ENCODE measurements at regions not wholly inside any gene's neighbourhood (a gene's known extent, or its start where the extent isn't known, plus 50 kb on each side); places are given as distances from the start of the nearest gene placed in this dataset.

DNA sequence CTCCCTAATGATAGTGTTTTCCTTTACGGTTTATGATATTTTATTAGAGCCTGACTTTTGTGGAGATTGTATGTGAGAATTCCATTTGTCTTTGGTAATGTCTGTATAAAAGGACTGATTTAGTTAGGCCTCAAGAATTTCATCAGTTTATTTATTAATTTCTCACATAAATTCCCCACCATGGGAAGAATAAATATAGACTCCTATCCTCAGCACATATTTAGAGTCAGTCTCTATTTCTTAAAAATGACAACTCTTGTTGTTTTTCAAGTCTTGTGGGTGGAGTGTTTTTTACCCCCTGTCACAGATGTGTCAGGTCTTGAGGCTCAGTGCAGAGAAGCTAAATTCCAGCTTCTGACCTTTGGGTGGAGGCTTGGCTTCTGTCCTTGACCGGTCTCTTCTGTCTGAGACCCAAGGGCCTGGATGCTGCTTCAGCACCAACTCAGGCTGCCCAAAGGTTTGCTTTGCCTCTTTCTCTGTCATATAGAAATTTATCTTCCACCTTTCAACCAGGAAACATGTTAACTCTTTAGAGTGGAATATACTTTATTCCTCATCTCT lies 117.3 kb upstream of the INHBA start:
- H3K36me3 ChIP-seq (ENCODE audit: control insufficient read depth in 2 of 2, extremely low read depth in 1 of 2, insufficient read depth in 2 of 2, low read length in 2 of 2): no peaks in the 10 kb centered on the region
- no peaks in the 10 kb centered on the region for H3K79me2 ChIP-seq (ENCODE audit: control insufficient read depth, insufficient read depth, low read length)
- FAIRE-seq (no peak), DNase-seq (ENCODE audit: low read depth, low spot score) (no peak)
- no peaks in the 10 kb centered on the region for H3K9me3 ChIP-seq (ENCODE audit: control insufficient read depth, low read depth, low read length)
- dilution Hi-C loops (cut with MboI; ENCODE audit: extremely low pct_ligation_motif_present, low sequenced_read_pairs): no loop called here
- no peaks in the 10 kb centered on the region for H3K9me1 ChIP-seq (ENCODE audit: control insufficient read depth, extremely low read depth, insufficient read depth, low read length)
- no peaks in the 10 kb centered on the region for H4K20me1 ChIP-seq (ENCODE audit: control insufficient read depth, extremely low read depth, insufficient read depth, low read length)
- no peak overlapping the region for H3K9ac ChIP-seq (ENCODE audit: control insufficient read depth, extremely low read depth, insufficient read depth, low read length)
- H3K4me1 ChIP-seq (ENCODE audit: control insufficient read depth, extremely low read depth, insufficient read depth, low read length): peaks cover 7% of the 10 kb centered on the region
- no peak overlapping the region for H3K4me3 ChIP-seq (ENCODE audit: control insufficient read depth in 2 of 3, extremely low read depth in 1 of 3, insufficient read depth in 2 of 3, low read depth in 1 of 3, low read length in 3 of 3)
- H2AFZ ChIP-seq (ENCODE audit: control insufficient read depth, low read length): no peak overlapping the region
- TF ChIP-seq, protein P1, sequence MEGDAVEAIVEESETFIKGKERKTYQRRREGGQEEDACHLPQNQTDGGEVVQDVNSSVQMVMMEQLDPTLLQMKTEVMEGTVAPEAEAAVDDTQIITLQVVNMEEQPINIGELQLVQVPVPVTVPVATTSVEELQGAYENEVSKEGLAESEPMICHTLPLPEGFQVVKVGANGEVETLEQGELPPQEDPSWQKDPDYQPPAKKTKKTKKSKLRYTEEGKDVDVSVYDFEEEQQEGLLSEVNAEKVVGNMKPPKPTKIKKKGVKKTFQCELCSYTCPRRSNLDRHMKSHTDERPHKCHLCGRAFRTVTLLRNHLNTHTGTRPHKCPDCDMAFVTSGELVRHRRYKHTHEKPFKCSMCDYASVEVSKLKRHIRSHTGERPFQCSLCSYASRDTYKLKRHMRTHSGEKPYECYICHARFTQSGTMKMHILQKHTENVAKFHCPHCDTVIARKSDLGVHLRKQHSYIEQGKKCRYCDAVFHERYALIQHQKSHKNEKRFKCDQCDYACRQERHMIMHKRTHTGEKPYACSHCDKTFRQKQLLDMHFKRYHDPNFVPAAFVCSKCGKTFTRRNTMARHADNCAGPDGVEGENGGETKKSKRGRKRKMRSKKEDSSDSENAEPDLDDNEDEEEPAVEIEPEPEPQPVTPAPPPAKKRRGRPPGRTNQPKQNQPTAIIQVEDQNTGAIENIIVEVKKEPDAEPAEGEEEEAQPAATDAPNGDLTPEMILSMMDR (optimal IDR thresholded peaks at IDR 0.05 in 1 of 3, IDR thresholded peaks at IDR 0.05 in 1 of 3, conservative IDR thresholded peaks at IDR 0.05 in 1 of 3; ENCODE audit: extremely low read depth in 1 of 3, insufficient read depth in 2 of 3, low read length in 3 of 3): no peak
- TF ChIP-seq EZH2 (IDR thresholded peaks at IDR 0.05; ENCODE audit: low read length): no peak
- H3K27ac ChIP-seq (ENCODE audit: control insufficient read depth, insufficient read depth, low read length): no peak overlapping the region
- no peak overlapping the region for H3K4me2 ChIP-seq (ENCODE audit: control insufficient read depth, extremely low read depth, insufficient read depth, low read depth, low read length)
- H3K27me3 ChIP-seq (ENCODE audit: control insufficient read depth, extremely low read depth, insufficient read depth, low read length): peaks cover 4% of the 10 kb centered on the region

DNA sequence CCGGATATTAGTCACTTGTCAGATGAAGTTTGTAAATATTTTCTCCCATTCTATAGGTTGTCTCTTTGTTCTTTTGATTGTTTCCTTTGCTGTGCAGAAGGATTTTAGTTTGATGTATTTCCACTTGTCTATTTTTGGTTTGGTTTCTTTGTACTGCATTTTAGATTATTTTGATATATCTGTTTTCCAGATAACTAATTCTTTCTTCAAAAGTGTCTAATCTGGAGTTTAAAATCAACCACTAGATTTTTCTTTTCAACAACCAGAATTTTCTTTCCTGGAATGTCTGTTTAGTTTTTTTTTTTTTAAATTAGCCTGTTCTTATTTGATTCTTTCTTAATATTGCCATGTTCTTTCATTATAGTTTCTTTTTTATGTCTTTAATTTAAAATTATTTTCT lies 116.8 kb upstream of the INHBA start:
- TF ChIP-seq, protein P1 (optimal IDR thresholded peaks at IDR 0.05 in 1 of 3, IDR thresholded peaks at IDR 0.05 in 1 of 3, conservative IDR thresholded peaks at IDR 0.05 in 1 of 3; ENCODE audit: extremely low read depth in 1 of 3, insufficient read depth in 2 of 3, low read length in 3 of 3): no peak
- no peak for TF ChIP-seq EZH2 (IDR thresholded peaks at IDR 0.05; ENCODE audit: low read length)
- Histone ChIP-seq H3K9me3 (ENCODE audit: control insufficient read depth, low read depth, low read length) (no peaks in the 10 kb centered on the region), H3K27ac (ENCODE audit: control insufficient read depth, insufficient read depth, low read length) (no peak overlapping the region), H3K36me3 (ENCODE audit: control insufficient read depth in 2 of 2, extremely low read depth in 1 of 2, insufficient read depth in 2 of 2, low read length in 2 of 2) (no peaks in the 10 kb centered on the region), H3K9me1 (ENCODE audit: control insufficient read depth, extremely low read depth, insufficient read depth, low read length) (no peaks in the 10 kb centered on the region), H3K4me1 (ENCODE audit: control insufficient read depth, extremely low read depth, insufficient read depth, low read length) (peaks cover 7% of the 10 kb centered on the region), H3K9ac (ENCODE audit: control insufficient read depth, extremely low read depth, insufficient read depth, low read length) (no peak overlapping the region), H3K27me3 (ENCODE audit: control insufficient read depth, extremely low read depth, insufficient read depth, low read length) (peaks cover 7% of the 10 kb centered on the region), H3K4me3 (ENCODE audit: control insufficient read depth in 2 of 3, extremely low read depth in 1 of 3, insufficient read depth in 2 of 3, low read depth in 1 of 3, low read length in 3 of 3) (no peak overlapping the region), H2AFZ (ENCODE audit: control insufficient read depth, low read length) (no peak overlapping the region), H4K20me1 (ENCODE audit: control insufficient read depth, extremely low read depth, insufficient read depth, low read length) (no peaks in the 10 kb centered on the region), H3K79me2 (ENCODE audit: control insufficient read depth, insufficient read depth, low read length) (no peaks in the 10 kb centered on the region), H3K4me2 (ENCODE audit: control insufficient read depth, extremely low read depth, insufficient read depth, low read depth, low read length) (no peak overlapping the region)
- DNase-seq (ENCODE audit: low read depth, low spot score) (no peak), FAIRE-seq (no peak)
- dilution Hi-C loops (cut with MboI; ENCODE audit: extremely low pct_ligation_motif_present, low sequenced_read_pairs): no loop called here

Data from keratinocyte (primary cell).